Tibial artery (tissue), 4 donors: ENCODE measurements at regions not wholly inside any gene's neighbourhood (a gene's known extent, or its start where the extent isn't known, plus 50 kb on each side); places are given as distances from the start of the nearest gene placed in this dataset.
A peak's percentile ranks its signal among the peaks of the same experiment; 100 is the strongest.
"Not testable (repeated sequence)": the region's sequence is repeated elsewhere in the genome, so short reads cannot be mapped to it uniquely, and the experiment has no call there.

Source experiments
- DNase-seq, 2 donors: peaks; one replicate each; pipeline ENCODE4 v3.0.0-alpha.2; 2019
- H3K27ac ChIP-seq, 2 donors: fragments of 200-600 bp; sonication (generic) in 1 of 2; 1 replicate in 1 of 2; 2 replicates in 1 of 2; pipeline ENCODE4 v1.5.1; 2018 to 2019; ENCODE audit warnings: mild to moderate bottlenecking in 1 of 2
- H3K27me3 ChIP-seq, 2 donors: fragments of 200-600 bp; sonication (generic) in 1 of 2; one replicate each; pipeline versions ENCODE4 v1.5.1 to v1.6.0; 2016 to 2019
- H3K36me3 ChIP-seq, 3 donors: fragments of 200-600 bp; sonication (generic) in 2 of 3; one replicate each; pipeline ENCODE4 v1.5.1; 2016 to 2019; ENCODE audit warnings: mild to moderate bottlenecking in 2 of 3
- H3K4me1 ChIP-seq, 4 donors: fragments of 200-600 bp; sonication (generic) in 2 of 4; 1 replicate in 3 of 4; 2 replicates in 1 of 4; pipeline ENCODE4 v1.5.1; 2016 to 2019
- H3K4me3 ChIP-seq, 2 donors: fragments of 200-600 bp; sonication (generic) in 1 of 2; 1 replicate in 1 of 2; 2 replicates in 1 of 2; pipeline ENCODE4 v1.5.1; 2018 to 2019; ENCODE audit warnings: mild to moderate bottlenecking in 2 of 2
- H3K9me3 ChIP-seq, 3 donors: fragments of 200-600 bp; sonication (generic) in 1 of 3; one replicate each; pipeline ENCODE4 v1.5.1; 2016 to 2019
- intact Hi-C: fragments of 100-400 bp; cut with DNase I; formaldehyde crosslinking; loops from one replicate; pipeline ENCODE4 v1.15.0; 2023; ENCODE audit warnings: low total_unique reads
- TF ChIP-seq, protein P1 (sequence below), 2 experiments: fragments of 200-600 bp in 1 of 2; fragments of 450-650 bp in 1 of 2; IDR thresholded peaks; one replicate each; pipeline ENCODE4 v1.5.1; 2017 to 2019; ENCODE audit warnings: antibody characterized with exemption in 2 of 2, mild to moderate bottlenecking in 1 of 2, moderate library complexity in 1 of 2

DNA sequence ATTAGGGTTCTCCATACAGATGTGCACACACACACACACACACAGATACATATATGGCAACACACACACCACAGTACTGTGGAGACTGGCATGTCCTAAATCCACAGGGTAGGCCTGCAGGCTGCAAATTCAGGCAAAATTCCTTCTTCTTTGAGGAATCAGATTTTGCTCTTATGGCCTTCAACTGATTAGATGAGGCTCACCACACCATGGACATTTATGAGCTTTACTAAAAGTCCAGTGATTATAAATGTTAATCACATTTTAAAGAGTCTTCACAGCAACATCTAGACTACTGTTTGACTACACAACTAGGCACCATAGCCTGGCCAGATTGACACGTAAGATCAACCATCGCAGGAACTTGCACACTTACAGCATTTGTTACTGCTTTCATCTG lies 140.3 kb upstream of the UBE3A start:
- Histone ChIP-seq H3K4me1 (no peaks in the 10 kb centered on the region), H3K27ac (no peak overlapping the region), H3K4me3 (no peak overlapping the region), H3K9me3 (peaks cover 0 to 2% (median 0%) of the 10 kb centered on the region in 3 donors), H3K36me3 (no peaks in the 10 kb centered on the region), H3K27me3 (no peaks in the 10 kb centered on the region)
- intact Hi-C loops, result no loop called here
- no peak for DNase-seq
- TF ChIP-seq, protein P1, sequence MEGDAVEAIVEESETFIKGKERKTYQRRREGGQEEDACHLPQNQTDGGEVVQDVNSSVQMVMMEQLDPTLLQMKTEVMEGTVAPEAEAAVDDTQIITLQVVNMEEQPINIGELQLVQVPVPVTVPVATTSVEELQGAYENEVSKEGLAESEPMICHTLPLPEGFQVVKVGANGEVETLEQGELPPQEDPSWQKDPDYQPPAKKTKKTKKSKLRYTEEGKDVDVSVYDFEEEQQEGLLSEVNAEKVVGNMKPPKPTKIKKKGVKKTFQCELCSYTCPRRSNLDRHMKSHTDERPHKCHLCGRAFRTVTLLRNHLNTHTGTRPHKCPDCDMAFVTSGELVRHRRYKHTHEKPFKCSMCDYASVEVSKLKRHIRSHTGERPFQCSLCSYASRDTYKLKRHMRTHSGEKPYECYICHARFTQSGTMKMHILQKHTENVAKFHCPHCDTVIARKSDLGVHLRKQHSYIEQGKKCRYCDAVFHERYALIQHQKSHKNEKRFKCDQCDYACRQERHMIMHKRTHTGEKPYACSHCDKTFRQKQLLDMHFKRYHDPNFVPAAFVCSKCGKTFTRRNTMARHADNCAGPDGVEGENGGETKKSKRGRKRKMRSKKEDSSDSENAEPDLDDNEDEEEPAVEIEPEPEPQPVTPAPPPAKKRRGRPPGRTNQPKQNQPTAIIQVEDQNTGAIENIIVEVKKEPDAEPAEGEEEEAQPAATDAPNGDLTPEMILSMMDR (IDR thresholded peaks at IDR 0.05), result no peak

DNA sequence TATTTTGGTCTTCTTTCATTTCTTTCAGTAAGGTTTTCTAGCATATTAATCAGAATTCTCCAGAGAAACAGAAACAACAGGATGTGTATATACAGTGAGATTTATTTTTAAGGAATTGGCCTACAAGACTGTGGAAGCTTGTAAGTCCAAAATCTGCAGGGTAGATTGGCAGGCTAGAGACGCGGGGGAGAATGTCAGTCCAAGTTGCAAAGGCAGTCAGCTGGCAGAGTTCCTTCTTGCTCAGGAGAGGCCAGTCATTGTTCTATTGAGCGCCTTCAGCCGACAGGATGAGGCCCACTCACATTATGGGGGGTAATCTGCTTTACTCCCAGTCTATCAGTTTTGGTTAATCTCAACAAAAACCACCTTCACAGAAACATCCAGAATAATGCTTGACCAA lies 133.4 kb upstream of the UBE3A start:
- H3K9me3 ChIP-seq, result no peaks in the 10 kb centered on the region
- DNase-seq, result no peak
- peaks cover 0 to 58% (median 33%) of the 10 kb centered on the region in 4 donors for H3K4me1 ChIP-seq
- intact Hi-C loops, result no loop called here
- H3K27ac ChIP-seq, result peak overlapping the region in 1 of 2 donors; percentile 34
- TF ChIP-seq, protein P1 (IDR thresholded peaks at IDR 0.05), result no peak
- no peaks in the 10 kb centered on the region for H3K36me3 ChIP-seq
- no peaks in the 10 kb centered on the region for H3K27me3 ChIP-seq
- H3K4me3 ChIP-seq, result no peak overlapping the region

DNA sequence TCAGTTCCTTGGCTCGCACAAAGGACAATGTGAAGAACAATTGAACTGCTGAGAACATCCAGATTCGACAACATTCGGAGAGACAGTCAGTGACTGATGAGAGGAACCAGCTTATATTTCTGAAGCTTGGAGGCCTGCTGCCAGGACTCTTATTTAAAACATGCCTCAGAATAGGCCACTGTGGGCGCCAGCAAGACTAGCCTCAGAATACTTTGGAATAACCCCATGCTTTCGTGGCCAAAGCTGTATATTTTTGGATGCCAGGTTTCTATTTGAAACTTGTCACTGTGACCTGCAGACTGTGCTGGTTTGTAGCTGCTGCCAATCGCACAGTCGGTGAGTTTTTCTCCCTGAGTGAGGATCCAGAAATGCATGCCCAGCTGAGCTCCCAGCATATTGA lies 129.9 kb upstream of the UBE3A start:
- peak; percentile 47 to 79 for DNase-seq
- H3K9me3 ChIP-seq, result no peaks in the 10 kb centered on the region
- TF ChIP-seq, protein P1 (IDR thresholded peaks at IDR 0.05), result no peak
- peaks cover 0 to 88% (median 44%) of the 10 kb centered on the region in 4 donors for H3K4me1 ChIP-seq
- H3K27ac ChIP-seq, result peak overlapping the region; percentile 54 to 69
- H3K36me3 ChIP-seq, result no peaks in the 10 kb centered on the region
- intact Hi-C loops, result no loop called here
- no peaks in the 10 kb centered on the region for H3K27me3 ChIP-seq
- no peak overlapping the region for H3K4me3 ChIP-seq

DNA sequence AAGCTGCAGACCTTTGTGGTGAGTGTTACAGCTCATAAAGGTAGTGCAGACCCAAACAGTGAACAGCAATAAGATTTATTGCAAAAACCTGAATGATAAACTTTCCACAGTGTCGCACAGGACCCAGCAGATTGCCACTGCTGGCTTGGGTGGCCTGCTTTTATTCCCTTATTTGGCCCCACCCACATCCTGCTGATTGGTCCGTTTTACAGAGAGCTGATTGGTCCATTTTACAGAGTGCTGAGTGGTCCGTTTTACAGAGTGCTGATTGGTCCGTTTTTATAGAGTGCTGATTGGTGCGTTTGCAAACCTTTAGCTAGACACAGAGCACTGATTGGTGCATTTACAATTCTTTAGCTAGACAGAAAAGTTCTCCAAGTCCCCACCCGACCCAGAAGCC lies 127.7 kb upstream of the UBE3A start:
- H3K27me3 ChIP-seq, intact Hi-C loops, H3K4me3 ChIP-seq, H3K36me3 ChIP-seq, DNase-seq, H3K9me3 ChIP-seq, H3K27ac ChIP-seq: not testable (repeated sequence)
- peaks cover 0 to 80% (median 38%) of the 10 kb centered on the region in 4 donors for H3K4me1 ChIP-seq

DNA sequence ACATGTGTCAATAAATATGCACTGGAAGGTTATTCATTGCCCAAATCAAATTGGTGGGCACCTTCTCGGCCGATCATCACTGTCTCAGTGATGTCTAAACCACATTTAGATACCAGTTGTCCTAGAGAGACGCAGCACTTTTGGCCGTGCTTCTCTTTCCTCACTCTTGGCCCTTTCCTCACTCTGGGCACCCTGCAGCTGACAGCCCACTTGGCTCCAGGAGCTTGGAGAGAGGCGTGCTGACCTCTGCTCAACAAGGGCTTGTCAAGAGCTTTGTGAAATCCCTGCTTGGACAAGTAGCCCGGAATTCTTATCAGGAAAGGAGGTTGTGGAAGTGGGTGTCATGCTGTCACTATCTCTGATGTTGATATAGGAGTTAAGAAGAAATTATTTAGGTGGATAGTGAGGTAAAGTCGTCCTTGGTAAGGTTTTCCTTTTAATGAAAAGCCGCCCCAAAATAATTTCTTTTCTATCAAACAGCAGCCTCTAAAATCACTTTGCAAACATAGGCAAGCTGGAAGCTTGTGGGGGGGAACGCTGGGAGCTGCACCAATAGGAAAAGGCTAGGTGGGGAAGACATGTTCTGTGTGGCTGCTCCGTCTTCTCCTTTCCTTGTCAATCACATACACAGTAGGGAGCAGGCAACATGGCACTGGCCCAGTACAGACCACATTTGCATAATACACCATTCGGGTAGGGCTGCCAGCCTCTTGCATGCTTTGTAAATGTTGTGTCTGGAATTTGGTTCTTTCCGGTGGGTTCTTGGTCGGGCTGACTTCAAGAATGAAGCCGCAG lies 126.8 kb upstream of the UBE3A start:
- Histone ChIP-seq H3K4me3 (no peak overlapping the region), H3K36me3 (no peaks in the 10 kb centered on the region), H3K4me1 (peaks cover 0 to 75% (median 38%) of the 10 kb centered on the region in 4 donors), H3K9me3 (no peaks in the 10 kb centered on the region), H3K27ac (peak overlapping the region in 1 of 2 donors; percentile 33), H3K27me3 (no peaks in the 10 kb centered on the region)
- intact Hi-C loops, result no loop called here
- DNase-seq, result peak in 1 of 2 donors; percentile 70
- TF ChIP-seq, protein P1 (IDR thresholded peaks at IDR 0.05), result no peak

DNA sequence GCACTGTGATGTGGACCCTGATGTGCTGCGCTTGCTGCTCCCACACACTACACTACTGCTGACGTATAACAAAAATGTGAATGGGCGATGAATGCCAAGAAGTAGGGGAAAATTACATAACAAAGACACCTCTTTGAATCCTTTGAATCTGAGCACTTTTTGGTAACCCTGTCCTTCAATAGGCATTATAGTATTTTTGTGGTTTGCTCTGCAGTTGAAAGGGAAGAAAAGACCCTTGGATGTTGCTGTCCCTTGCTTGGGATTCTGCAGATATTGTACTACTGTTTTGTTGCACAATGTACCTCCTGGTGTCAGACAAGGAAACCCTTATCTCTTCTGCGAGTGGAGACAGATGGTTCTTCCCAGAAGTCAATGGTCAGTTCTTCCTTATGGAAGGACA lies 124.8 kb upstream of the UBE3A start:
- TF ChIP-seq, protein P1 (IDR thresholded peaks at IDR 0.05), result no peak
- no peaks in the 10 kb centered on the region for H3K27me3 ChIP-seq

More for the DNA sequence above, 124.8 kb upstream of the UBE3A start:
- H3K4me3 ChIP-seq, result no peak overlapping the region
- H3K9me3 ChIP-seq, result no peaks in the 10 kb centered on the region
- no peaks in the 10 kb centered on the region for H3K36me3 ChIP-seq
- peak overlapping the region in 1 of 2 donors; percentile 33 for H3K27ac ChIP-seq
- no peak for DNase-seq
- H3K4me1 ChIP-seq, result peaks cover 0 to 55% (median 23%) of the 10 kb centered on the region in 4 donors
- intact Hi-C loops, result no loop called here
